GM12878 (cell line): ENCODE measurements at regions not wholly inside any gene's neighbourhood (a gene's known extent, or its start where the extent isn't known, plus 50 kb on each side); places are given as distances from the start of the nearest gene placed in this dataset.

Experiments
- ATAC-seq: fragments of 200-7000 bp; cut with Tn5 transposase; 3 replicates; pipeline ENCODE4 v1.9.1; 2020; ENCODE audit warnings: mild to moderate bottlenecking, moderate library complexity
- BruUV-seq: library from RNA; stranded (reverse); fragments of 400-500 nt; replicated peaks from 2 replicates; lab custom pipeline; 2021; lab: Mats Ljungman, UMichigan
- CTCF ChIA-PET: fragments of 300-600 bp; sonication (Branson Sonifier 250); formaldehyde crosslinking; extraction: SDS; loops from one replicate; lab custom pipeline; 2021; ENCODE audit warnings: inconsistent platforms; lab: Yijun Ruan, JAX
- POLR2A ChIA-PET: fragments of 350-600 bp; formaldehyde crosslinking; extraction: SDS; loops from one replicate; lab custom pipeline; 2021; ENCODE audit warnings: inconsistent platforms; lab: Charles Lee
- RAD21 ChIA-PET: fragments of 300-600 bp; sonication (Branson Sonifier 250); formaldehyde crosslinking; loops from one replicate; lab custom pipeline; 2023; ENCODE audit warnings: antibody characterized with exemption; ENCODE audit not compliant: unreplicated experiment; lab: Charles Lee
- SMC1A ChIA-PET: fragments of 300-600 bp; sonication (Branson Sonifier 250); formaldehyde crosslinking; loops from one replicate; lab custom pipeline; 2023; ENCODE audit not compliant: unreplicated experiment, uncharacterized antibody; lab: Charles Lee
- DNase-seq: peaks from one replicate; pipeline ENCODE4 v3.0.0-alpha.2; 2011; ENCODE audit warnings: low read depth, low spot score
- FAIRE-seq: peaks from 3 replicates; lab custom pipeline; 2011; peaks lifted over from hg19 to GRCh38; lab: Jason Lieb, UNC
- H2AFZ ChIP-seq: 2 replicates; pipeline ENCODE4 v1.6.0; 2011; ENCODE audit warnings: low read depth, low read length, control low read depth; ENCODE audit not compliant: control insufficient read depth
- H3K27ac ChIP-seq: 2 replicates; pipeline ENCODE4 v1.5.1; 2011; ENCODE audit warnings: control low read depth; ENCODE audit not compliant: control insufficient read depth, insufficient read depth
- H3K27me3 ChIP-seq, 2 experiments: replicated peaks in 1 of 2; 2 replicates each; pipeline versions ENCODE4 v1.6.0 to v1.6.1; 2011; ENCODE audit warnings: low read length in 1 of 2; ENCODE audit not compliant: control insufficient read depth in 2 of 2, insufficient read depth in 2 of 2
- H3K36me3 ChIP-seq, 2 experiments: 2 replicates each; pipeline ENCODE4 v1.5.1; 2011; ENCODE audit warnings: low read length in 1 of 2; ENCODE audit not compliant: control insufficient read depth in 2 of 2, insufficient read depth in 2 of 2
- H3K4me1 ChIP-seq: 2 replicates; pipeline ENCODE4 v1.6.1; 2011; ENCODE audit warnings: mild to moderate bottlenecking, low read length, moderate library complexity, mixed read lengths; ENCODE audit not compliant: control insufficient read depth, insufficient read depth
- H3K4me2 ChIP-seq: 2 replicates; pipeline ENCODE4 v1.6.0; 2011; ENCODE audit warnings: control low read depth; ENCODE audit not compliant: control insufficient read depth, insufficient read depth
- H3K4me3 ChIP-seq: fragments of 200-600 bp; sonication (generic); 2 replicates; pipeline ENCODE4 v1.5.1; 2016
- H3K79me2 ChIP-seq: 2 replicates; pipeline ENCODE4 v1.6.0; 2011; ENCODE audit warnings: low read length; ENCODE audit not compliant: control insufficient read depth, insufficient read depth
- H3K9ac ChIP-seq: 2 replicates; pipeline ENCODE4 v1.8.0; 2011; ENCODE audit warnings: low read length, control low read depth, mixed read lengths; ENCODE audit not compliant: control insufficient read depth, insufficient read depth
- H3K9me3 ChIP-seq: replicated peaks from 3 replicates; pipeline ENCODE4 v1.5.1; 2011; ENCODE audit warnings: mild to moderate bottlenecking, low read length; ENCODE audit not compliant: control insufficient read depth, insufficient read depth
- H4K20me1 ChIP-seq: 2 replicates; pipeline ENCODE4 v1.6.0; 2011; ENCODE audit not compliant: control insufficient read depth, insufficient read depth
- CBX5 ChIP-seq: sonication (generic); IDR thresholded peaks from 2 replicates; pipeline ENCODE4 v1.6.1; 2016; ENCODE audit warnings: low read depth, moderate library complexity, mild to moderate bottlenecking, inconsistent platforms
- HCFC1 ChIP-seq: fragments of 150-350 bp; IDR thresholded peaks from 2 replicates; pipeline ENCODE4 v1.6.1; 2014; ENCODE audit warnings: low read length
- IRF4 ChIP-seq: IDR thresholded peaks from 2 replicates; pipeline ENCODE4 v1.6.1; 2011; ENCODE audit warnings: low read depth, low read length
- NFYB ChIP-seq: IDR thresholded peaks from 2 replicates; pipeline ENCODE4 v1.6.1; 2011; ENCODE audit warnings: low read depth, mild to moderate bottlenecking, low read length, improper control_type of control experiment, moderate library complexity; ENCODE audit not compliant: insufficient read depth
- PKNOX1 ChIP-seq: fragments of 450-650 bp; IDR thresholded peaks from 2 replicates; pipeline ENCODE4 v1.6.1; 2016; ENCODE audit warnings: mild to moderate bottlenecking
- POLR2A ChIP-seq: IDR thresholded peaks from 2 replicates; pipeline ENCODE4 v1.6.1; 2011; ENCODE audit warnings: low read depth, mild to moderate bottlenecking, low read length
- RCOR1 ChIP-seq: conservative IDR thresholded peaks from 2 replicates; pipeline ENCODE4 v1.6.1; 2012; ENCODE audit warnings: low read depth, low read length, improper control_type of control experiment
- SMARCA5 ChIP-seq: fragments of 450-650 bp; IDR thresholded peaks from 2 replicates; pipeline ENCODE4 v1.6.1; 2017; ENCODE audit warnings: mild to moderate bottlenecking
- ZBTB11 ChIP-seq: fragments of 450-650 bp; formaldehyde crosslinking; IDR thresholded peaks from 2 replicates; pipeline ENCODE4 v1.5.0; 2022; ENCODE audit warnings: mild to moderate bottlenecking, missing genetic modification characterization
- ZBTB33 ChIP-seq: fragments of 450-650 bp; IDR thresholded peaks from 2 replicates; pipeline ENCODE4 v1.6.1; 2017; ENCODE audit warnings: mild to moderate bottlenecking
- WGBS: methylation state at CpG from one replicate; pipeline ENCODE4 v1.1.6; 2016; ENCODE audit warnings: low lambda C conversion rate; ENCODE audit not compliant: insufficient replicate concordance, insufficient coverage; ENCODE audit errors: missing lambda C conversion rate; 5-methylcytosine and 5-hydroxymethylcytosine counted together
- in situ Hi-C: fragments of 300-500 bp; cut with MboI; formaldehyde crosslinking; loops from 9 replicates; pipeline ENCODE4 v1.14.3; 2018; ENCODE audit warnings: mixed read lengths
- intact Hi-C: fragments of 100-400 bp; cut with micrococcal nuclease; formaldehyde crosslinking; loops from one replicate; pipeline ENCODE4 v1.14.2; 2022; ENCODE audit not compliant: unreplicated experiment

DNA sequence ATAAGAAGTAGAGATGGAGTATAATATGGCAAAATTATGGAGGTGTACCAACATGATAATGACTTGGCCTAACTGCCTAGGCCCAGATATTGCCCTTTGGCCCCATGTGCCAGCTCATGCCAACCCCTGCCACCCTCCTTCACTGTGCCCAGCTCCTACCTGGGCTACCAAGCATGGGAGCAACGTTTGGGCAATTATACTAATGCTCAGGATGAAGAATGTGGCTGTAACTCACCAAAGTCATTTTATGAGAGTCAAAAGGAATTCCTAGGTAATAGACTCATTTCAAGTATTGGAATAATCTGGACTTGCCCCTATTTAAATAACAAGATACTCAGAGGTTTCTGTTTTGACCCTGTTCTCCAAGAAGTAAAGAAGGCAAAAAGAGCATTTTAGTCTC, 240.2 kb upstream of the IL12A start (continued):
- TF ChIP-seq PKNOX1: no peak

DNA sequence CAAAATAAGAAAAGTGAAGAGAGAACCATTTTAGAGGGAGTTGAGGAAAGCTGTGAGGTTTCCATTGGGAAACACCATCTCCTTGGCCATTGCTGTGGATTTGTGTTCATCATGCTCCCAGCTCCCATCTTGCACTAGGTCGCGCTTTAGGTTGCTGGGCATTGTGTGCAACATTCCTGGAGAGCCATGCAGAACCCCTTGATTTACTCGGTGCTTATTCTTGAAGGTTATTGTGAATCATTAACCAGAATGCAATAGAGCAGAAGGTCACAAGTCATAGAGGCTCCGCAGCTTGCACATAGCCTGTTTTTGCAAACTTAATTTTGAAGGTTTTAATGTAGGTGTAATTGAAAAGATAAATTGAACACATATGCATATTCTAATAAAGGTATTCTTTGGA, 239.2 kb upstream of the IL12A start:
- Histone ChIP-seq H2AFZ (no peak overlapping the region), H3K9me3 (no peaks in the 10 kb centered on the region), H3K27me3 (no peaks in the 10 kb centered on the region), H3K4me1 (no peaks in the 10 kb centered on the region), H3K9ac (no peak overlapping the region), H3K4me2 (no peak overlapping the region), H4K20me1 (no peaks in the 10 kb centered on the region), H3K27ac (no peak overlapping the region), H3K79me2 (no peaks in the 10 kb centered on the region), H3K4me3 (no peak overlapping the region), H3K36me3 (no peaks in the 10 kb centered on the region)
- ChIA-PET SMC1A (no interaction called here), RAD21 (no interaction called here), POLR2A (no interaction called here), CTCF (no interaction called here)
- no peak for DNase-seq
- TF ChIP-seq POLR2A (no peak), SMARCA5 (no peak), RCOR1 (no peak), ZBTB11 (CRISPR knock-in tag) (no peak), ZBTB33 (no peak), CBX5 (no peak), IRF4 (no peak), NFYB (no peak), HCFC1 (no peak)
- ATAC-seq: no peak
- intact Hi-C loops: no loop called here
- in situ Hi-C loops: no loop called here
- WGBS: 48% methylated on average over 4 of the region's 4 CpGs
- no peak for FAIRE-seq
- no TSS peak for BruUV-seq
